ENCODE measurements at regions not wholly inside any gene's neighbourhood (a gene's known extent, or its start where the extent isn't known, plus 50 kb on each side); places are given as distances from the start of the nearest gene placed in this dataset.

- H3K27ac Mint-ChIP-seq (ENCODE audit: low read depth, unreplicated experiment), result no peak overlapping the region
- TF ChIP-seq CTCF (IDR thresholded peaks at IDR 0.05; ENCODE audit: unreplicated experiment), result no peak
- peaks cover 7% of the 10 kb centered on the region for H3K36me3 Mint-ChIP-seq (ENCODE audit: insufficient read depth, unreplicated experiment)
- no peak for DNase-seq (ENCODE audit: unreplicated experiment)
- peaks cover 18% of the 10 kb centered on the region for H3K9me3 Mint-ChIP-seq (ENCODE audit: unreplicated experiment)
- H3K4me3 Mint-ChIP-seq (ENCODE audit: unreplicated experiment), result no peak overlapping the region
- no peaks in the 10 kb centered on the region for H3K4me1 Mint-ChIP-seq (ENCODE audit: insufficient read depth, unreplicated experiment)
- CTCF ChIA-PET, result no interaction called here
- intact Hi-C loops (cut with micrococcal nuclease), result no loop called here
- no peaks in the 10 kb centered on the region for H3K27me3 Mint-ChIP-seq (ENCODE audit: insufficient read depth, unreplicated experiment)
- POLR2A ChIA-PET, result interaction anchor here (1.0 kb wide), 1 partner anchor 180 kb away, joined by 3 read pairs; no protein-coding TSS in a partner anchor
- BruUV-seq (replicated peaks), result no TSS peak
Measured at GRCh38 chr18:28974504-28974903, 797.6 kb upstream of the CDH2 start.

GRCh38 chr18:28973324-28973723 is 796.4 kb upstream of the CDH2 start:
- no TSS peak for BruUV-seq (replicated peaks)
- CTCF ChIA-PET, result interaction anchor here (0.7 to 1.4 kb wide), 2 partner anchors 11 to 968 kb away, joined by 3 read pairs; no protein-coding TSS in a partner anchor
- DNase-seq (ENCODE audit: unreplicated experiment), result no peak
- Mint-ChIP-seq H3K36me3 (ENCODE audit: insufficient read depth, unreplicated experiment) (peaks cover 7% of the 10 kb centered on the region), H3K27me3 (ENCODE audit: insufficient read depth, unreplicated experiment) (no peaks in the 10 kb centered on the region), H3K4me1 (ENCODE audit: insufficient read depth, unreplicated experiment) (no peaks in the 10 kb centered on the region), H3K9me3 (ENCODE audit: unreplicated experiment) (peaks cover 18% of the 10 kb centered on the region), H3K4me3 (ENCODE audit: unreplicated experiment) (no peak overlapping the region), H3K27ac (ENCODE audit: low read depth, unreplicated experiment) (no peak overlapping the region)
- POLR2A ChIA-PET, result no interaction called here
- intact Hi-C loops (cut with micrococcal nuclease), result no loop called here
- TF ChIP-seq CTCF (IDR thresholded peaks at IDR 0.05; ENCODE audit: unreplicated experiment), result no peak

- Mint-ChIP-seq H3K4me1 (ENCODE audit: insufficient read depth, unreplicated experiment) (no peaks in the 10 kb centered on the region), H3K4me3 (ENCODE audit: unreplicated experiment) (no peak overlapping the region), H3K36me3 (ENCODE audit: insufficient read depth, unreplicated experiment) (peaks cover 7% of the 10 kb centered on the region), H3K27me3 (ENCODE audit: insufficient read depth, unreplicated experiment) (no peaks in the 10 kb centered on the region), H3K9me3 (ENCODE audit: unreplicated experiment) (peaks cover 18% of the 10 kb centered on the region), H3K27ac (ENCODE audit: low read depth, unreplicated experiment) (no peak overlapping the region)
- ChIA-PET CTCF (interaction anchor here (1.5 kb wide), 1 partner anchor 11 kb away, joined by 5 read pairs; no protein-coding TSS in a partner anchor), POLR2A (no interaction called here)
- no peak for TF ChIP-seq CTCF (IDR thresholded peaks at IDR 0.05; ENCODE audit: unreplicated experiment)
- no peak for DNase-seq (ENCODE audit: unreplicated experiment)
- BruUV-seq (replicated peaks), result no TSS peak
- intact Hi-C loops (cut with micrococcal nuclease), result no loop called here
Measured at GRCh38 chr18:28972333-28972907, 795.5 kb upstream of the CDH2 start.

GRCh38 chr18:28963481-28963880 is 786.6 kb upstream of the CDH2 start:
- intact Hi-C loops (cut with micrococcal nuclease), result loop anchor here (5.0 to 10.0 kb wide), 2 partner anchors 911 to 1319 kb away; no protein-coding TSS in a partner anchor
- Mint-ChIP-seq H3K4me1 (ENCODE audit: insufficient read depth, unreplicated experiment) (peaks cover 4% of the 10 kb centered on the region), H3K27ac (ENCODE audit: low read depth, unreplicated experiment) (no peak overlapping the region), H3K9me3 (ENCODE audit: unreplicated experiment) (no peaks in the 10 kb centered on the region), H3K4me3 (ENCODE audit: unreplicated experiment) (no peak overlapping the region), H3K36me3 (ENCODE audit: insufficient read depth, unreplicated experiment) (no peaks in the 10 kb centered on the region), H3K27me3 (ENCODE audit: insufficient read depth, unreplicated experiment) (no peaks in the 10 kb centered on the region)
- no TSS peak for BruUV-seq (replicated peaks)
- POLR2A ChIA-PET, result no interaction called here
- no peak for TF ChIP-seq CTCF (IDR thresholded peaks at IDR 0.05; ENCODE audit: unreplicated experiment)
- CTCF ChIA-PET, result no interaction called here
- no peak for DNase-seq (ENCODE audit: unreplicated experiment)

Measured in MCF 10A (cell line).